ENCODE measurements at regions not wholly inside any gene's neighbourhood (a gene's known extent, or its start where the extent isn't known, plus 50 kb on each side); places are given as distances from the start of the nearest gene placed in this dataset.

- no peaks in the 10 kb centered on the region for H3K9me3 ChIP-seq (ENCODE audit: low read depth, low read length, poor library complexity, severe bottlenecking)
- no peak for DNase-seq (ENCODE audit: low spot score)
- H3K36me3 ChIP-seq (ENCODE audit: insufficient read depth, low read length, poor library complexity, severe bottlenecking), result no peaks in the 10 kb centered on the region
- ChIA-PET POLR2A (ENCODE audit: low non-redundant PET) (no interaction called here), CTCF (no interaction called here)
- TF ChIP-seq CTCF (conservative IDR thresholded peaks at IDR 0.05; ENCODE audit: low read depth, low read length), result no peak
- TF ChIP-seq EZH2 (IDR thresholded peaks at IDR 0.05; ENCODE audit: borderline replicate concordance, low read depth, low read length, poor library complexity, severe bottlenecking), result no peak
- no peak overlapping the region for H3K4me3 ChIP-seq (ENCODE audit: low read depth, low read length, poor library complexity, severe bottlenecking)
- intact Hi-C loops (cut with micrococcal nuclease; ENCODE audit: unreplicated experiment), result no loop called here
- BruUV-seq (replicated peaks), result no TSS peak
- no peaks in the 10 kb centered on the region for H3K4me1 ChIP-seq (ENCODE audit: insufficient read depth, low read length, poor library complexity, severe bottlenecking)
- H3K27me3 ChIP-seq (replicated peaks; ENCODE audit: insufficient read depth, low read depth, low read length, poor library complexity), result no peaks in the 10 kb centered on the region
- no peak overlapping the region for H3K27ac ChIP-seq (ENCODE audit: low read depth, low read length, poor library complexity, severe bottlenecking)
Measured at GRCh38 chr2:118179445-118179844, 91.2 kb downstream of the INSIG2 start.

- ChIA-PET POLR2A (ENCODE audit: low non-redundant PET) (no interaction called here), CTCF (no interaction called here)
- DNase-seq (ENCODE audit: low spot score), result no peak
- no peak overlapping the region for H3K27ac ChIP-seq (ENCODE audit: low read depth, low read length, poor library complexity, severe bottlenecking)
- no peaks in the 10 kb centered on the region for H3K4me1 ChIP-seq (ENCODE audit: insufficient read depth, low read length, poor library complexity, severe bottlenecking)
- H3K36me3 ChIP-seq (ENCODE audit: insufficient read depth, low read length, poor library complexity, severe bottlenecking), result no peaks in the 10 kb centered on the region
- H3K9me3 ChIP-seq (ENCODE audit: low read depth, low read length, poor library complexity, severe bottlenecking), result no peaks in the 10 kb centered on the region
- intact Hi-C loops (cut with micrococcal nuclease; ENCODE audit: unreplicated experiment), result no loop called here
- BruUV-seq (replicated peaks), result no TSS peak
- no peak overlapping the region for H3K4me3 ChIP-seq (ENCODE audit: low read depth, low read length, poor library complexity, severe bottlenecking)
- no peaks in the 10 kb centered on the region for H3K27me3 ChIP-seq (replicated peaks; ENCODE audit: insufficient read depth, low read depth, low read length, poor library complexity)
- TF ChIP-seq CTCF (conservative IDR thresholded peaks at IDR 0.05; ENCODE audit: low read depth, low read length) (no peak), EZH2 (IDR thresholded peaks at IDR 0.05; ENCODE audit: borderline replicate concordance, low read depth, low read length, poor library complexity, severe bottlenecking) (no peak)
Measured at GRCh38 chr2:118177884-118178283, 89.6 kb downstream of the INSIG2 start.

GRCh38 chr2:118177318-118177717, 89.0 kb downstream of the INSIG2 start:
- H3K27ac ChIP-seq (ENCODE audit: low read depth, low read length, poor library complexity, severe bottlenecking), result no peak overlapping the region
- H3K9me3 ChIP-seq (ENCODE audit: low read depth, low read length, poor library complexity, severe bottlenecking), result no peaks in the 10 kb centered on the region
- CTCF ChIA-PET, result no interaction called here
- no peaks in the 10 kb centered on the region for H3K27me3 ChIP-seq (replicated peaks; ENCODE audit: insufficient read depth, low read depth, low read length, poor library complexity)
- no peak for TF ChIP-seq EZH2 (IDR thresholded peaks at IDR 0.05; ENCODE audit: borderline replicate concordance, low read depth, low read length, poor library complexity, severe bottlenecking)
- no peak for TF ChIP-seq CTCF (conservative IDR thresholded peaks at IDR 0.05; ENCODE audit: low read depth, low read length)
- H3K4me1 ChIP-seq (ENCODE audit: insufficient read depth, low read length, poor library complexity, severe bottlenecking), result no peaks in the 10 kb centered on the region
- BruUV-seq (replicated peaks), result no TSS peak
- no peaks in the 10 kb centered on the region for H3K36me3 ChIP-seq (ENCODE audit: insufficient read depth, low read length, poor library complexity, severe bottlenecking)
- POLR2A ChIA-PET (ENCODE audit: low non-redundant PET), result no interaction called here
- no peak for DNase-seq (ENCODE audit: low spot score)
- intact Hi-C loops (cut with micrococcal nuclease; ENCODE audit: unreplicated experiment), result no loop called here
- H3K4me3 ChIP-seq (ENCODE audit: low read depth, low read length, poor library complexity, severe bottlenecking), result no peak overlapping the region

Measured in A673 (cell line).